ENCODE measurements at regions not wholly inside any gene's neighbourhood (a gene's known extent, or its start where the extent isn't known, plus 50 kb on each side); places are given as distances from the start of the nearest gene placed in this dataset.

DNA sequence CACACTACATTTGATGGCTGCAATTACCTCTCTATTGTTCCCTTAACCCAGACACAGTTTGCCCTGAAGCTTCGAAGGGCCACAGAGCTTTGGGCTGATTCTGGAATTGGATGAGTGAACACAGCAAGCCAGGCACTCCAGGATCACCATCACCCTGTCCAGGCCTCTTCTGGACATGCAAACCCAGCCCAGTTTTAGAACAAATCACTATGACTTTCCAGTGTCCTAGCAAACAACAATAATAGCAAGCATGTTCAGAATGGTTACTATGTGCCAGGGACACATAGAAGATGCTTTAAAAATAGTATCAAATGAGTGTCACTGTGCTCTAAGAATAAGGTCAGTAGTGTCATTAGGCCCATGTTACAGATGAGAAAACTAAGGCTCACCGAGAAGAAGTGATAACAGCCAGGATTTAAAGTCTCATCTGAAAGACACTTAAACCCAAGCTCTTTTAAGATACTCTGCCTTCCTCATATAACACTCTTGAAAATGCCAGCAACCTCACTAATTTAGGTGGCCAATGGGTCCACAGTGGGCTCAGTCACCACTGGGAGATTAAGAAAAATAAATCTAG, 191.7 kb upstream of the STK17B start:
- TF ChIP-seq TEAD4 (IDR thresholded peaks at IDR 0.05) (no peak), RAD21 (IDR thresholded peaks at IDR 0.05; ENCODE audit: low read depth) (no peak)
- TF ChIP-seq, protein P1, sequence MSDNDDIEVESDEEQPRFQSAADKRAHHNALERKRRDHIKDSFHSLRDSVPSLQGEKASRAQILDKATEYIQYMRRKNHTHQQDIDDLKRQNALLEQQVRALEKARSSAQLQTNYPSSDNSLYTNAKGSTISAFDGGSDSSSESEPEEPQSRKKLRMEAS (IDR thresholded peaks at IDR 0.05) = no peak

- TF ChIP-seq TCF12 (IDR thresholded peaks at IDR 0.05; ENCODE audit: low read depth) (no peak), NFIC (IDR thresholded peaks at IDR 0.05) (no peak), EP300 (IDR thresholded peaks at IDR 0.05; ENCODE audit: borderline replicate concordance) (no peak), CREB1 (IDR thresholded peaks at IDR 0.05; ENCODE audit: low read depth) (no peak)
Measured at GRCh38 chr2:196365145-196365544, 193.8 kb upstream of the STK17B start.

GRCh38 chr2:196365923-196366322, 194.5 kb upstream of the STK17B start:
- TF ChIP-seq, protein P1 (IDR thresholded peaks at IDR 0.05) = no peak
- TF ChIP-seq ZBTB7A (IDR thresholded peaks at IDR 0.05; ENCODE audit: low read depth) (no peak), EP300 (IDR thresholded peaks at IDR 0.05; ENCODE audit: borderline replicate concordance) (no peak), CREB1 (IDR thresholded peaks at IDR 0.05; ENCODE audit: low read depth) (no peak), YY1 (IDR thresholded peaks at IDR 0.05; ENCODE audit: low read depth) (no peak), TCF12 (IDR thresholded peaks at IDR 0.05; ENCODE audit: low read depth) (no peak), RAD21 (IDR thresholded peaks at IDR 0.05; ENCODE audit: low read depth) (no peak), TEAD4 (IDR thresholded peaks at IDR 0.05) (no peak), CEBPB (IDR thresholded peaks at IDR 0.05) (no peak)
- TF ChIP-seq, protein P2, sequence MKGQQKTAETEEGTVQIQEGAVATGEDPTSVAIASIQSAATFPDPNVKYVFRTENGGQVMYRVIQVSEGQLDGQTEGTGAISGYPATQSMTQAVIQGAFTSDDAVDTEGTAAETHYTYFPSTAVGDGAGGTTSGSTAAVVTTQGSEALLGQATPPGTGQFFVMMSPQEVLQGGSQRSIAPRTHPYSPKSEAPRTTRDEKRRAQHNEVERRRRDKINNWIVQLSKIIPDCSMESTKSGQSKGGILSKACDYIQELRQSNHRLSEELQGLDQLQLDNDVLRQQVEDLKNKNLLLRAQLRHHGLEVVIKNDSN (IDR thresholded peaks at IDR 0.05) = no peak

GRCh38 chr2:196367633-196368032, 196.3 kb upstream of the STK17B start:
- TF ChIP-seq, protein P2 (IDR thresholded peaks at IDR 0.05) = no peak
- TF ChIP-seq CEBPB (IDR thresholded peaks at IDR 0.05) (no peak), TAF1 (IDR thresholded peaks at IDR 0.05; ENCODE audit: low read depth) (no peak), NFIC (IDR thresholded peaks at IDR 0.05) (no peak), FOXM1 (IDR thresholded peaks at IDR 0.05; ENCODE audit: borderline replicate concordance, low read depth) (no peak), RAD21 (IDR thresholded peaks at IDR 0.05; ENCODE audit: low read depth) (no peak), REST (IDR thresholded peaks at IDR 0.05; ENCODE audit: low read depth) (no peak), ZBTB7A (IDR thresholded peaks at IDR 0.05; ENCODE audit: low read depth) (no peak), TEAD4 (IDR thresholded peaks at IDR 0.05) (no peak), EP300 (IDR thresholded peaks at IDR 0.05; ENCODE audit: borderline replicate concordance) (no peak), TCF12 (IDR thresholded peaks at IDR 0.05; ENCODE audit: low read depth) (no peak), CREB1 (IDR thresholded peaks at IDR 0.05; ENCODE audit: low read depth) (no peak), YY1 (IDR thresholded peaks at IDR 0.05; ENCODE audit: low read depth) (no peak), EGR1 (IDR thresholded peaks at IDR 0.05) (no peak)
- TF ChIP-seq, protein P1 (IDR thresholded peaks at IDR 0.05) = no peak

GRCh38 chr2:196368546-196369225, 197.3 kb upstream of the STK17B start:
- TF ChIP-seq YY1 (IDR thresholded peaks at IDR 0.05; ENCODE audit: low read depth) (no peak), FOXM1 (IDR thresholded peaks at IDR 0.05; ENCODE audit: borderline replicate concordance, low read depth) (no peak), TCF12 (IDR thresholded peaks at IDR 0.05; ENCODE audit: low read depth) (no peak), NFIC (IDR thresholded peaks at IDR 0.05) (no peak), EGR1 (IDR thresholded peaks at IDR 0.05) (no peak), CREB1 (IDR thresholded peaks at IDR 0.05; ENCODE audit: low read depth) (no peak), REST (IDR thresholded peaks at IDR 0.05; ENCODE audit: low read depth) (no peak), RAD21 (IDR thresholded peaks at IDR 0.05; ENCODE audit: low read depth) (no peak), EP300 (IDR thresholded peaks at IDR 0.05; ENCODE audit: borderline replicate concordance) (no peak), TEAD4 (IDR thresholded peaks at IDR 0.05) (no peak), CEBPB (IDR thresholded peaks at IDR 0.05) (no peak), TAF1 (IDR thresholded peaks at IDR 0.05; ENCODE audit: low read depth) (no peak)
- TF ChIP-seq, protein P1 (IDR thresholded peaks at IDR 0.05) = no peak
- TF ChIP-seq, protein P2 (IDR thresholded peaks at IDR 0.05) = no peak
